ENCODE measurements at regions not wholly inside any gene's neighbourhood (a gene's known extent, or its start where the extent isn't known, plus 50 kb on each side); places are given as distances from the start of the nearest gene placed in this dataset.
A peak's percentile ranks its signal among the peaks of the same experiment; 100 is the strongest.

DNA sequence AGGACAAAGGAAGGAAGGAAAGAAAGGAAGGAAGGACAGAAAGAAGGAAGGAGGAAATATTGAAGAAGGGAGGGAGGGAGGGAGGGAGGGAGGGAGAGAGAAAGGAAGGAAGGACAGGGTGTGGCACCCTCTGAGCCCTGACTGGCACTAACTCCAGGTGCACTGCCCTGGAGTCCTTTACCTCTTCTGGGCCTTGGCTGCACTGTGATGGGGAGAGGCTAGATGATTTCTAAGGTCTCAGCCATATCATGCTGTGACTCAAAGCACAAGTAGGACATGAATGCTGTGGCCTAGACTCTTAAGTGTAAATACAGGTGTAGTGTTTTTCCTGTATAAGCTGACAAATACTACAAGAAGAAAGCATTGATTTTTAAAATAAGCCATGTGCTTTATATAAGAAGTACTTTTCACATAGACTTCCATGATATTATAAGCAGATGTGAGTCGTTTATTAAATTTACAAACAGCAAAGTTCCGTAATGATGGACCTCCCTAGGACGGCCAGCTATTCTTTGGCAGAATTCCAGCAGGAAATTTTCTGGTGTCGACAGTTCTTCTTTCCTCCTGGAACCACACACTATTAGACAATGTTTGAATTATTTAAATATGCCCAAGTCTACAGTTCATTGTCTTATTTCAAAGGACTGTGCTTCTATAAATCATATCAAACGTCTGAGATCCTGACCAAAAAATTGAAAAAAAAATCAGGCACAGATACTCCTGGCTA lies 213.8 kb upstream of the C2CD4B start:
- no peak for DNase-seq

- DNase-seq: no peak
Measured at GRCh38 chr15:62380011-62380410, 214.9 kb upstream of the C2CD4B start.

DNA sequence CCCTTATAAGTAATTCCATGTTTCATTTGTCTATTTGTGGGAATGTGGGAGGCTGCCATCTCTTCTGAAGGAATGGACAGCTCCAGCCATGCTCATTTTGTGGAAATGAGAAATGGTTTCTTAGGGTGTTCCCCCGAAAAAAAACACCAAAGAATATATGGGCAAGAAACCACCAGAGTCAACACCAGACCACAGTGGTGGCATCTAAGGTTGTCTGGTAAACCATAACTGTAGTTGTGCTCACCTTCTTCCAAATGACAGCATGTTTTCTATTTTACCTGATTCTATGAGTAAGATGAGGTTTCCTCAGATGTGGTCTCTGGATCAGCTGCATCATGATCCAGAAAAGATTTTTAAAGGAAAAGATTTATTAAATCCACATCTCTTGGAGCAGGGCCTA lies 217.0 kb upstream of the C2CD4B start:
- DNase-seq: no peak

DNA sequence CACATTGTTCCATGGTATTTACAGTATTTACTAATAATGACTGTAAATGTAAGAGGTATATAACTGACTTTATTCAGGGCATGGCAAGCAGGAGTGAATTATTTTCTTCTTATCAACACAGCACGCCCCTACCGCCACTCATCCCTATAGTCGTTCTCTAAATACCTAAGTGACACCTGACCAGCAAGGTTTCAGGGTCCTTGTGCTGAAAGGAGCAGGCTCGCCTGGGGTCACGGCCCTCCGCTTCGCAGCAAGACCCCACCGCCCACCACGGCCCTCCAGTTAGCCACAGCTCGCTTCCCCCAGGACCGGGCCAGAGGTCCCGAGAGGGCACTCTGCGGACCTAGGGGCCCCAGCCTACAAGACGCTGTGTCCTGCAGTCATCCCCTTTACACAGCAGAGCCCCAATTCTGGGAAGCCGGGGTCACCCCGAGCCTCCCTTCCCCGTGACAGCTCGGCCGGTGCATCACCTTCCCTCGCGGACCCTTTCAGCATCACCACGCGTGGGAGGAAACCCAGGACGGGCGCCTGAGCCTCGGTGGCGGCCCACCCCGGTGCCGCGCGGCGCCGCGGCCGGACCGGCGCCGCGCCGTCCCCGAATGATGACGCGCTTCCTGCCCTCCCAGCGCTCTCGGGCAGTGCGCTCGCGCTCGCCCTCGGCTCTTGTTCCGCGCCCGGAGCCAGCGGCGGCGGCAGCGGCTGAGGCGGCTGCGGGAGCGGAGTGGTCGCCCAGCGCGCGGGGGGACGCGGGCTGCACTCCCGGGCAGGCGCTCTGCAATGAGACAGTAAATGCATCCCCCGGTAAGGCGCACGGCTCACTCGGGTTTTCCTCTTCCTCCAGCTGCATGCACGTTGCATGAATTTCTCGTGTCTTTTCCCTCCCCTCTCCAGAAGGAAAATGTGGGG lies 225.1 kb upstream of the C2CD4B start, which contains the start of gene TLN2:
TSS of gene TLN2 (plus strand) at position 666 of the 906 bp plus-strand sequence.
- DNase-seq: peak; percentile 81

- peak; percentile 14 for DNase-seq
Measured at GRCh38 chr15:62390791-62391640, 225.9 kb upstream of the C2CD4B start.

DNA sequence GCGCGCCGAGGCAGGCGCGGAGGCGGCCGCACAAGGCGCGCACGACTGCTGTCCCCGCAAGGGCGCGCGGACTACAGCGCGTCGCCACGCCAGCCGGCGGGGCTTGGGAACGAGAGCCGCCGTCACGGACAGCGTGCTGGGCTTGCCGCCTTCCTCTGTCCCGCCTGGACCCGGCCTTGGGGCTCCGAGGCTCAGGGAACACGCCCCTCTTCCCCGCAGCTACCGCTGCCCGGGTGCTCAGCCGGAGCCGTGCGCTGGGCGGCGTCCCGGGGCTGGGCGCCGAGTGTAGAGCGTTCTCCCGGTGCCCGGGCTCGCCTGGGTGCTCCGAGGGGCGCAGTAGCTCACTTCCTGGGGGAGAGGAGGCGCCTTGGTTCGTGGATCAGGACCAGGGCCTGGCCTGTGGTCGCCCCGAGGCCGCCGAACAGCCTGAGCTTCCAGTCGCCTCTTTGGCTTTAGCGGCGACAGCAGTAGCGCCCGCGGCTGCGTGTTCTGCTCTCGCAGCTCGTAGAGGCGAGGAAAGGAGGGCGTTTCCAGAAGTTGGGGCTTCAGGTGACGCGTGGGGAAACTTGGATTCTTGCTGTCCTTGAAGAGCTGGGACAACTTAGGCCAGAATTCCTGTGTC lies 226.7 kb upstream of the C2CD4B start:
- peak; percentile 45 for DNase-seq

- DNase-seq: no peak
Measured at GRCh38 chr15:62392376-62392775, 227.3 kb upstream of the C2CD4B start.

- DNase-seq: no peak
Measured at GRCh38 chr15:62393196-62393595, 228.1 kb upstream of the C2CD4B start.

GRCh38 chr15:62394079-62394478 lies 229.0 kb upstream of the C2CD4B start:
- DNase-seq: no peak

DNA sequence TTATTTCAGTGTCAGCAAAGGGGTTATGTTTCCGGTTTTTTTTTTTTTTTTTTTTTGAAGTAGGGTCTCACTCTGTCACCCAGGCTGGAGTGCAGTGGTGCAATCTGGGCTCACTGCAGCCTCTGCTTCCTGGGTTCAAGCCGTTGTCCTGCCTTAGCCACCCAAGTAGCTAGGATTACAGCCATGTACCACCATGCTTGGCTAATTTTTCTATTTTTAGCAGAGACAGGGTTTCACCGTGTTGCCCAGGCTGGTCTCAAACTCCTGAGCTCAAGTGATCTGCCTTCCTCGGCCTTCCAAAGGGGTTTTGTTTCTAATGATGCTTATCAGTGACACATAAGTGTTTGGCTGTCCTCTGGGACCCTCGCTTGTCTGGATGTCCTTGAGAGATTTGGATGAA lies 235.7 kb upstream of the C2CD4B start:
- DNase-seq: no peak

- DNase-seq: no peak
Measured at GRCh38 chr15:62402687-62403086, 237.6 kb upstream of the C2CD4B start.

GRCh38 chr15:62403164-62403809 lies 238.2 kb upstream of the C2CD4B start:
- no peak for DNase-seq

GRCh38 chr15:62404194-62404985 lies 239.3 kb upstream of the C2CD4B start:
- DNase-seq: no peak

GRCh38 chr15:62406305-62406891 lies 241.3 kb upstream of the C2CD4B start:
- DNase-seq: no peak

DNA sequence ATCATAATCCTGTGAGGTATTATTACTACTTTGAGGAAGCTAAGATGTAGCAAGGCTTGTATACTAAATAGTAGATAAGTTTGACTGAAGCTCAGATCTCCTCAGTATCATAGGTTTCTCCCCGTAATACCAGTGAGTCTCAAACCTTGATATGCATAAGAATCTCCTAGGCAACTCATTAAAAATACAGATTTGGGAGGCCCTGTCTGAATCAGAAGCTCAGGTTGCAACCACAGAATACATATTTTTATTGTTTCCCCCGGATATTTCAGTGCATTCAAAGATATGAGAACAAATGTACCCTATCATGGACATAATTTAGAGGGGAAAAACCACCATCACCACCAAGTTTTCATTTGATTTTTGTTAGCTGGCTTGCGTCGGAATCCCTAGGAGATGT lies 242.1 kb upstream of the C2CD4B start:
- DNase-seq: no peak

DNA sequence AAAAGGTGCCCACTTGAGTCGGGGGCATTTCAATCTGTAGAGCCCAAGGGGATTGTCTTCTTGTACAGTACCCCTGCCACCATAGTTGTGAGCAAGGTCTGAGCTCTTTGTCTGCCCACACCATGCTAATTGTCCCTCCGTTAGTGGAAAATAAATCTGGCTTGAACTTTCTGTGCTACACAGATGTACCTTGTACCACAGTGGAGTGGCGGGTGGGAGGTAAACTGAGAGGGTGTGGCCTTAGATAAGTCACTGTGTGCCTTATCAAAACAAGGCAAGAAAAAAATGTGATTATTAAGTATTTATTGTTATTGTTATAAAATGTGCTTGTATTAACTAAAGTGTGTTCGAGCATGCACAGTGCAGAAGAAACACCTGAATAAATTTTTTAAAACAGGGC lies 242.9 kb upstream of the C2CD4B start:
- no peak for DNase-seq

DNA sequence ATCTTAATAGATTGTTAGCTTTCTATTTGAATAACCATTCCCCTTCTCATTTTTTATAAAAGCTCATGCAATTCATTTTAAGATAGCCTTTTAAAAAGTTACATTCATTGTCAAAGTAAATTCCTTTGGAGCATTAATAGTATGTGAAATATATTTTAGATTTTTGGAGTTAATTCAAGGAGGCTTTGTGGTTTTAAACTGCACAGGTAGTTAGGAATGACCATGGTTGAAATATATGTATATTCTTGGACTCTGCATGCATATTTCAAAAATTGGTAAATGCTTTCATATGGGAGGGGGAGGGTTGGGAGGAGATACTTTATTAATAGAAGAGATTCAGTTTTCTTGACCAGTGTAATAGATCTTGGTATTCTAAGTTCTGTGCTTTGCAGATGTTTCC lies 244.4 kb upstream of the C2CD4B start:
- no peak for DNase-seq

- no peak for DNase-seq
Measured at GRCh38 chr15:62412686-62413085, 247.6 kb upstream of the C2CD4B start.

- no peak for DNase-seq
Measured at GRCh38 chr15:62413153-62413552, 248.1 kb upstream of the C2CD4B start.

GRCh38 chr15:62413786-62414185 lies 248.7 kb upstream of the C2CD4B start:
- DNase-seq: no peak

DNA sequence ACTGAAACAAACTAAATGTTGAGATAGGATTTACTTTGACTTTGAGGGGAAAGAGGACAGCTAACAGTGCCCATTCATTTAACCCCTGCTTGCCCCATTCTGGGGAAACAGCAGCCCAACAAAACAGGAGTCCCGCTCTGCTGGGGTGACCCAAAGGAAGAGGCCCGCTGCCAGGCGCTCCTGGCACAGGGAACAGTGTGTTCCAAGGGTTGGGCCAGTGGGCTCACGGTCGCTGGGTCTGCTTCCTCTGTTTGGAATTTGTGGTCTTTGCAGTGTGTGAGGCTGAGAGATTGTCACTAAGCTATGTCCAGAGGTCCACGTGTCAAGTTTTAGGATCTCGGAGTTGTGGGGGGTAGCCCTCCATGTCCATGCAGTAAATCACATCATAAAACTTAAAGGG lies 250.4 kb upstream of the C2CD4B start:
- DNase-seq: no peak
